Uterus (tissue), 2 donors: ENCODE measurements at regions not wholly inside any gene's neighbourhood (a gene's known extent, or its start where the extent isn't known, plus 50 kb on each side); places are given as distances from the start of the nearest gene placed in this dataset.

Experiments used
- POLR2A ChIP-seq, 2 donors: fragments of 450-650 bp; IDR thresholded peaks; one replicate each; pipeline ENCODE4 v1.6.1; 2016; ENCODE audit warnings: antibody characterized with exemption in 2 of 2, mild to moderate bottlenecking in 1 of 2, moderate library complexity in 1 of 2
- TF ChIP-seq, protein P1 (sequence below), 4 experiments: fragments of 200-600 bp in 2 of 4; fragments of 450-650 bp in 2 of 4; sonication (generic) in 2 of 4; IDR thresholded peaks; one replicate each; pipeline ENCODE4 v1.5.1; 2016 to 2019; ENCODE audit warnings: antibody characterized with exemption in 4 of 4, mild to moderate bottlenecking in 2 of 4, moderate library complexity in 1 of 4

- no peak for TF ChIP-seq POLR2A (IDR thresholded peaks at IDR 0.05)
- TF ChIP-seq, protein P1, sequence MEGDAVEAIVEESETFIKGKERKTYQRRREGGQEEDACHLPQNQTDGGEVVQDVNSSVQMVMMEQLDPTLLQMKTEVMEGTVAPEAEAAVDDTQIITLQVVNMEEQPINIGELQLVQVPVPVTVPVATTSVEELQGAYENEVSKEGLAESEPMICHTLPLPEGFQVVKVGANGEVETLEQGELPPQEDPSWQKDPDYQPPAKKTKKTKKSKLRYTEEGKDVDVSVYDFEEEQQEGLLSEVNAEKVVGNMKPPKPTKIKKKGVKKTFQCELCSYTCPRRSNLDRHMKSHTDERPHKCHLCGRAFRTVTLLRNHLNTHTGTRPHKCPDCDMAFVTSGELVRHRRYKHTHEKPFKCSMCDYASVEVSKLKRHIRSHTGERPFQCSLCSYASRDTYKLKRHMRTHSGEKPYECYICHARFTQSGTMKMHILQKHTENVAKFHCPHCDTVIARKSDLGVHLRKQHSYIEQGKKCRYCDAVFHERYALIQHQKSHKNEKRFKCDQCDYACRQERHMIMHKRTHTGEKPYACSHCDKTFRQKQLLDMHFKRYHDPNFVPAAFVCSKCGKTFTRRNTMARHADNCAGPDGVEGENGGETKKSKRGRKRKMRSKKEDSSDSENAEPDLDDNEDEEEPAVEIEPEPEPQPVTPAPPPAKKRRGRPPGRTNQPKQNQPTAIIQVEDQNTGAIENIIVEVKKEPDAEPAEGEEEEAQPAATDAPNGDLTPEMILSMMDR (IDR thresholded peaks at IDR 0.05), result no peak
Measured at GRCh38 chr6:11381801-11382513, 149.5 kb upstream of the NEDD9 start.
